GM21717 (cell line): ENCODE measurements at regions not wholly inside any gene's neighbourhood (a gene's known extent, or its start where the extent isn't known, plus 50 kb on each side); places are given as distances from the start of the nearest gene placed in this dataset.
"Not testable (repeated sequence)": the region's sequence is repeated elsewhere in the genome, so short reads cannot be mapped to it uniquely, and the experiment has no call there.

Source experiments
- ATAC-seq: cut with Tn5 transposase; IDR thresholded peaks from one replicate; pipeline ENCODE4 v1.9.1; 2021; ENCODE audit warnings: mild to moderate bottlenecking, moderate library complexity; ENCODE audit not compliant: unreplicated experiment

- ATAC-seq, result no peak
These were observed 94.3 kb upstream of the DCLK2 start for GRCh38 chr4:149983931-149984330.

- no peak for ATAC-seq
These were observed 92.3 kb upstream of the DCLK2 start for GRCh38 chr4:149985981-149986380.

- ATAC-seq, result no peak
These were observed 91.3 kb upstream of the DCLK2 start for GRCh38 chr4:149986917-149987316.

DNA sequence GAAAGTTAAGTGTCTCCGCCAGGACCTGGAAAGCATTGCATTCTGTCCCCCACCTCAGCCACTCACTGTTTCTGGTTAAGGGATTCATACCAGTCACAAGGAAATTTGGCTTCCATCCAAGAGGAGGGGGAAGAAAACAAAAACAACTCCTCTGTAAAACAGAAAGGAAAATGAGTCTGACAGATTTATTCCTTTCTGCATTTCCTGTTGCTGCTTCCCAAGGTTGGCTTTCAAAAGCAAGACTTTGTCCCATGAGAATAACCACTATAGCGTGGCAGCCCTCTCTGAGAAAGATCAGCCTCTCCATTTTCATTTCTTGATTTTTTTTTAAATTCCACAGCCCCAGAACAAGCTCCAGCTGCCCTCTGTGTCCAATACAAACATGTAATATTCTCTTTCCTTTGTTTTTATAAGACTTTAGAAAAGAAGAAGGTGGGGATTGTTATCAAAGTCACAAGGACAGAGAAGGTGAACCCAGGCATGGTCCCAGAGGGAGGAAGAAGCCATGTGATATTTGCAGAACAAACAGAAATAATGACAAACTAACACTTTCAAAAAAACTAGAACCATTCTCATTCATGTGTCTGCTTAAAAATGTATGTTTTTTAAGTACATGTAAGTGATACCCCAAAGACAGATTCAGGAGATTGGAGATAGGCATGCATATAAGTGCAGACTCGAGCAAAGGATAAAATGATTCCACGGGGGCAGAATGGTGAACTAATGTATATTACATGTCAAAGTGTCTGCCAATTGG, 90.7 kb upstream of the DCLK2 start:
- no peak for ATAC-seq

DNA sequence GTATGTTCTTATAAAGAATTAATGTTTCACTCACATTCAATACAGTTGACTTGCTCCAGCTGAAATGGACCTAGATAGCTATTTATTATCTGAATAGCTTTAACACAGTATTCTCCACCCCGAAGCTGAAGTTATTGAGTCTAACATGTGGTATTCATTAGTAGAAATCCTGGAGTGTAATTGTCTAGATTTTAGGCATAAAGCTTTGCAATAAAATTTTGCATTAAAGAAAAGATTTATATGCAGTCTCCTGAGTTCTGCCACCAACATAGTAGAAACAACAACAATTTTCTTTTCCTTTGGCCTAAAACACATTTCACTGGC, 90.2 kb upstream of the DCLK2 start:
- ATAC-seq, result no peak

GRCh38 chr4:149993030-149993429, 85.2 kb upstream of the DCLK2 start:
- ATAC-seq, result no peak

- ATAC-seq, result no peak
These were observed 83.0 kb upstream of the DCLK2 start for GRCh38 chr4:149995134-149995756.

DNA sequence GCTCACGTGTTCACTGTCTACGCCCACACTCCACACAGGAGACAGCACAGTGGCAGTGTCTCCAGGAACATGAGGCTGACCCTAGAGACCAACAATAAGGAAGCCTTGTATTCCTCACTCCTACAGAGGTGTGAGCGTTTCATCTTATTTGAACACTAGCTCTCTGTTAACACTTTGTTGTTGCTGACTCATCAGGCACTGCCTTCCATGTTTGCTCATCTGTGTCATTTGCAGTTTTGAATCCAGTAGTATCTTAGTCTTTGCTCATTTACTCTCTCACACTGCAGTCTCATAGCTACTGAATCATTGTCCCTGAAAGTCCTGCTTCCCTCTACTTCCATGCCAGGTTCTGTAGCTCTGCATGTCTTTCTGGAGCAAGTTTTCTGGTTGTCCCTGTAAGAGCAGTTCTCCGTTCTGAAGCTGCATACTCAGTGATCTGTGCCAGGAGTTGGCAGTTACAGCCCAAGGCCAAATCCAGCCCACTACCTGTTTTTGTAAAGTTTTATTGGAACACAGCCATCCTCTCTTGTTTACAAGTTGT, 80.3 kb upstream of the DCLK2 start:
- no peak for ATAC-seq

- ATAC-seq, result no peak
These were observed 78.7 kb upstream of the DCLK2 start for GRCh38 chr4:149999485-150000074.

DNA sequence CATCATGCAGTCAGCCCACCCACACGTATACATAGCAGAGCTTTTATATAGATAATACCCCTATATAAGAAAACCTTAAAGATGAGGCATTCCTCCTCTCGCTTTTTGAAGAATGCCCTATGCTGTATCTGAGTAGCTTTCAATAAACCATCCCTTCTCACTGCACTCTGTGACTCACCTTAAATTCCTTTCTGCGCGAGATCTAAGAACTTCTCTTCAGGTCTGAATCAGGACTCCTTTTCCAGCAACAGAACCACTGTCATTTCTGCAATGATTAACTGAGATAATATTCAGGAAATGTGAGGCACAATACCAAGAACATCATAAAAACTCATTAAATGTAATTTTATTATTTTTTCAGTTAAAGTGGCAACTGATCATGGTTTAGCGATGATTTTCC, 76.4 kb upstream of the DCLK2 start:
- ATAC-seq, result no peak

DNA sequence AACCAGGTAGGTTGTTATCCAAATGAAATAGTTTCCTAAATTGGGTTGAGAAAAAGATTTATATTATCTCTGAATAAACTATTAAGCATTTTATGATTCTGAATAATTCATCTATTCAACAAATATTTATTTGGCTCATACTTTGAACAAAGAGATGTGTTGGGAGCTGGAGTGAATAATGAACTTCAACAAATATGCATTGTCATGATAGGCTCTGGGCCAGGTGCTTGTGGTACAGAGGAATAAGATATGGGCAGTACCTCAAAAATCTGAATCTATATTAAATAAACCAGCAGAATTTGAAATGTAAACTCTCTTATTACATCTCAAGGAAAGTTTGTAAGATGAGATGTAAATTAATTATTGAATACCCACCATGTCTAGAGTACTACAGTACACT, 75.7 kb upstream of the DCLK2 start:
- ATAC-seq, result no peak

- ATAC-seq, result no peak
These were observed 73.8 kb upstream of the DCLK2 start for GRCh38 chr4:150004481-150004880.

DNA sequence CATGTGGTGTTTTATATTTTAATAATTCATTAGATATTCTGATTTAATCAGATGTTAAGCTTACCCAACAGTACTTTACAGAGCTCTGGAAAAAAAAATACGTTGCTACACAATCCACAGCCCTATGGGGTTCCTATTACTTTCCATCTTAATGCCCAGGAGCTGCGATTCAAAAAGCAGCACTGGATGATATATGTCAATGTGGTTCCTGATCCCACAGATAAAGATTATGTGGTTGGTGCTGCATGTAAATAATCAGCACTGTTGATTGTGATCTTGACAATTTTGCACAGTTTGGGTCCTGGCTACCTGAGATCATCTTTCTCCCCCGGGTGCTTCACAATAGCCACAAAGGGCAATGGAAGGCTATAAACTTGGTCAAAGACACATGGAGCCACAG, 72.7 kb upstream of the DCLK2 start:
- no peak for ATAC-seq

DNA sequence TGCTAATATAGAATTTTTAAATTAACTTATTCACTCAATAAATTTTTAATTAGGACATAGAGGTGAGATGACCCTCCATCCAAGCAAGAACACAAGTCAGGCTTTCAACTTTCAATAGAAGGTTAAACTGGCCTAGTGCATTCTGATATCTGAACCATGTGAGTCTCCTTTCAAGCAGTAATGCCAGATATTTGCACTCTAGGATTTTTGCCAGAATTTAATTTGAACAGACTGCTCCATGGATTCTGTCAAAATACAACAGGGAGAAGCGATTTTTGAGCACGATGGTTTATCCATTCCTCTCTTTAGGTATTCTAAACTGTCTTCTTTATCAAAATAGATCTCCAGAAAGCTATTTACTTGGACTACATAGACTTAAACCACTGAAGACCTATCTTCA, 72.0 kb upstream of the DCLK2 start:
- ATAC-seq, result no peak

GRCh38 chr4:150007512-150007911, 70.7 kb upstream of the DCLK2 start:
- ATAC-seq, result no peak

DNA sequence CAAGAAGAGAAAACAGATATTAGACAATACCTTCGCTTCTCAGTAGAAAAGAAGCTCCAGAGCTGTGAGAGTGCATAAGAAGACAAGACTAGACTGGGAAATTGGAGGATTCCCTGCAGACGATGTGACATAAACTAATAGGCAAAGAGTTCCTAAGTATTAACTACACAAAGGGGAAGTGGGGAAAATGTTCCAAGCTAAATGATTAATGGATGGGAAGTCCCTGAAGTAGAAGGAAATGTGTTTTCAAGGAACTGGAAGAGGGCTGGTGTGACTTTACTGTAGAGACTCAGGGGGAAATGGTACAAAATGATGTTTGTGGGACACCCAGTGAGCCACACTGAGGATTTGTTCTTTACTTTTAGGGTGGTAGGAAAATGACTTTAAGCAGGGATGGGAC, 69.7 kb upstream of the DCLK2 start:
- ATAC-seq, result no peak

- ATAC-seq, result no peak
These were observed 68.7 kb upstream of the DCLK2 start for GRCh38 chr4:150009533-150009932.

DNA sequence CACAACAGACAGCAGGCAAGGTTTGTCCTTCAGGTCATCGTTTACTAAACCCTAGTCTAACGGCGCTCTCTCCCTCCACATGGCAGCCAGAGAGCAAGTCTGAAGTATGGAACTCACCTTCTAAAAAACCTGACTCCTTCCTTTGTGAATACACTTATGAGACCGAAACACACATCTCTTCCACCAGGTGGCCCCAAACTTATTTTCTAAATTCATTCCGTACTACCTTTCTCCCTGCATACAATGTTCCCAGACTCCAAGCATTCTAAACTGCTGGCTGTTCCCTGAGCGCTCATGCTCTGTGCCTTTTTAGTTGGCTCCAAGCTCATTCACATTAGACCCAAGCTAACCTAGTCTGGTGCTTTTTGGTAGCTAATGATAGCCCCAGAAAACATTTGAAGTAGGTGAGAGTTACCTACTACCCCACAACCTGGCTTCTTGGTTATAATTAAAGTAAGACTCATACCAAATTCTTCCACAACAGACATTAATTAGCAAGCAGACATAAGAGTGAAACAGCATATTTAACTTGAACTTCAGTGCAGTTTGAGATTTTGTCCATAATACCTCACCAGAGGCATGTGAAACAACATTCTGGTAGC, 67.6 kb upstream of the DCLK2 start:
- no peak for ATAC-seq

- no peak for ATAC-seq
These were observed 65.3 kb upstream of the DCLK2 start for GRCh38 chr4:150012851-150013360.

DNA sequence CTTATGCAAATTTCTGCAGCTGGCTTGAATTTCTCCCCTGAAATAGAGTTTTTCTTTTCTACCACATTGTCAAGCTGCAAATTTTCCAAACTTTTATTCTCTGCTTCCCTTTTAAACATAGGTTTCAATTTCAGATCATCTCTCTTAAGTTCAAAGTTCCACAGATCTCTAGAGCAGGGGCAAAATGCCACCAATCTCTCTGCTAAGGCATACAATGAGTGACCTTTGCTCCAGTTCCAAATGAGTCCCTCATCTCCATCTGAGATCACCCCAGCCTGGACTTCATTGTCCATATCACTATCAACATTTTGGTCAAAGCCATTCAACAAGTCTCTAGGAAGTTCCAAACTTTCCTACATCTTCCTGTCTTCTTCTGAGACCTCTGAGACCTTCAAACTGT, 62.3 kb upstream of the DCLK2 start:
- ATAC-seq, result not testable (repeated sequence)

GRCh38 chr4:150016621-150017020, 61.6 kb upstream of the DCLK2 start:
- ATAC-seq, result not testable (repeated sequence)

GRCh38 chr4:150018257-150018656, 60.0 kb upstream of the DCLK2 start:
- ATAC-seq, result no peak
